NT2/D1 (cell line): ENCODE measurements at regions not wholly inside any gene's neighbourhood (a gene's known extent, or its start where the extent isn't known, plus 50 kb on each side); places are given as distances from the start of the nearest gene placed in this dataset.

ENCODE experiments used
- YY1 ChIP-seq: IDR thresholded peaks from 2 replicates; pipeline ENCODE4 v1.6.1; 2011; ENCODE audit not compliant: insufficient read length, insufficient read depth
- ZNF274 ChIP-seq: IDR thresholded peaks from 2 replicates; pipeline ENCODE4 v1.6.1; 2011; ENCODE audit warnings: mild to moderate bottlenecking, low read depth, low read length

DNA sequence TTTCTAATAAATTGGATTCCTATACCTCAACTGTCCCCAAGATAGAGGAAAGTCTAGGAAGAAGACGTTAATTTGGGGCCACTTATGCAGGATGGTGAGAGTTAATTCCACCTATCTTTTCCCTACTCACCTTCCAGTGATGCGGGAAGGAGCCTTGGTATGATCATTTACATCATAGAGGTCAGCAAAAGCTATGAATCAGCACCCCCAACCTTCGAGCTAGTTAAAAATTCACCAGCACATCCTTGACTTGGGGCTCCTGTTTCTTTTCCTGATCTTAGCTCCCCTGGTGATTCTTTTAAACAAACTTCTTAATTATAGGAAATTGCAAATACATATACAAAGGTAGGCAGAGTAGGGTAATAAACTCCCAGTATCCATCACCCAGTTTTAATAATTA is 366.6 kb downstream of the SOX2 start:
- TF ChIP-seq YY1 (no peak), ZNF274 (no peak)
